Dermis blood vessel endothelial cell (primary cell): ENCODE measurements at regions not wholly inside any gene's neighbourhood (a gene's known extent, or its start where the extent isn't known, plus 50 kb on each side); places are given as distances from the start of the nearest gene placed in this dataset.

Experiments
- DNase-seq: peaks from one replicate; pipeline ENCODE4 v3.0.0; 2010

- DNase-seq = no peak
Observed at GRCh38 chr12:85352016-85352415, 72.0 kb downstream of the ALX1 start.

DNA sequence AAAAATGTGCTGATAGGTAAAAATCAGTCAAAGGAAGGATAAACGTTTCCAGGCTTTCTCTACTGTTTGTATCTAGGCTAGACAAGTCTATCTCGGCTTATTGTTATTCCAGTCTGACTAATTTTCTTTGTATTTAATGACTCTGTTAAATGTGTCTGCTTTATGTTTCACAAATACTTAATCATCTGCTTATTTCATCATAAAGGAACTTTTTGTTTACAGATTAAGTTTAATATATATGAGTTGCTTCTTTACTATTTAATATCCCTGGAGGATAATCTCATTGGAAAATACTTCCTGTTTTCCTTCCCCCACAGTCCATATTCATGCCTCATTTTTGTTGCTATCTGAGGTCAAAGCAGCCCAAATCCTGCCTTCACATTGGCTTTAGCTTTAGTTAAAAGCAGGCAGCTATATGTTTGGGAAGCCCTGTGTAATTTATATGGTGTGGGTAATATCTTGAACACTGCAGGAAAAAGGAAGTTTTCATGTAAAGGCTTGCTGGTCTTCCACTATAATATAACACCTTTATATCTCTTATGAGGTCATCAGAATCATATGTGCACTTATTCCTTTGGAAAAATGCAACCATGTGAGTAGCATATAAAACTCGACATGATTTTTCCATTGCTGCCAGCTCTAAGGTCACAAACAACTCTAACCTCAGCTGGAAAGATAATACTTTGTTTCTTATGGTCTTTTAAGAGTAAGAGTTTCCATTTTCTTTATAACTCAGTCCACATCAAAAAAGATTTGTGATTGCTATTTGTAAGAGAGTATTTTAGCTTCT, 76.8 kb downstream of the ALX1 start:
- peak; percentile 23 for DNase-seq

DNA sequence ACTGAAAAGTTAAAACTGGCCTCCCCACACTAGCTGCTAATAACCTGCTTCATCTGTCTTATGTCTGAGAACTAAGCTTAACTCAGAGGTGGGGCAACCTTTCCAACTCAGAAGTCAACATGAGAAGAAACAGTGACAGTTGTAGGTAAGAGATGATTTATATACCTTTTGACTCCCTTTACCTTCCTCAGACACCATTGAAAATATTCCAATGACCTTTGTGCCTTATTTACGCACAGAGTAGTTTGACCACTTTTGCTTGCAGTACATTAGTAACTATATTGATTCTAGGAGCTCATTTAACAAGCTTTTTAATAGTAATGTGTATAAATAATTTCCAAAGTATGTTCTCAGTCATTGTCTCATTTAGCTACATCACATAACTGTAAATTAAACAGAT, 77.6 kb downstream of the ALX1 start:
- DNase-seq = no peak

- DNase-seq = no peak
Observed at GRCh38 chr12:85358715-85359114, 78.7 kb downstream of the ALX1 start.

GRCh38 chr12:85363382-85364190, 83.6 kb downstream of the ALX1 start:
- peak; percentile 66 for DNase-seq

GRCh38 chr12:85367936-85368335, 87.9 kb downstream of the ALX1 start:
- DNase-seq = no peak

DNA sequence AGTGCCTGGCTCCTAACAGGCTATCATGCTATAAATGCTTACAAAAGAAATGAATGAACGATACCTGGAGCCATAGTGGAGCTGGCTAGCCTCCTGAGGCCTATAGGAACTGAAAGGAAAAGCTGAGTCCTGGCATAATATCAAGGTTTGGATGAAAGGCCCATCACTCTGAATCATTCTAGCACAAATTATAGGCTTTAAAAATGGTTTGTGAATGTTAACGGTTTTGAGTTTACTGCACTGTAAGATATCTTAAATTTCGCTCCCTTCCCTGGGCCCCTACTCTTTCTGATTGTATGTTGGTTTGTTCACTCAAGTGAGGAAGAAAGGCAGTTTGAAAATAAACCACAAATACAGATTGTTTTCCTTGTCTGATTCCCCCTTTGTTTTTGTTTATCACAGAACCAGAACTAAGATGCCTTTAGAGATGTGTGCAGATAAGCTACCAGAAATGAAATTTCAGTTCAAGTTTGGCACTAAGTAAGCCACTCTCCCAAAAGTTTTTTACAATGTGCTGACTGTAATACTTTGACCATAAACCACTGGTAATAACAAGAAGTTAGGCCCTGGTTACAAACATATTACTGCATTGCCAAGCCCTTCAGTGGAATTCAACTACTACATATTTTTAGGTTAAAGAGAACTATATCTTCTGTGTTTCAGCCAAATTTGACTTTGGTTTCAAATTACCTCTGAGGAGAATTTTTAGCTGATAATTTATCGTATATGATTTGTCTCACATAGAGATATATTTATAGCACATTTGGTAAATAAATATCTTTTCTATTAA, 89.5 kb downstream of the ALX1 start:
- DNase-seq = no peak

DNA sequence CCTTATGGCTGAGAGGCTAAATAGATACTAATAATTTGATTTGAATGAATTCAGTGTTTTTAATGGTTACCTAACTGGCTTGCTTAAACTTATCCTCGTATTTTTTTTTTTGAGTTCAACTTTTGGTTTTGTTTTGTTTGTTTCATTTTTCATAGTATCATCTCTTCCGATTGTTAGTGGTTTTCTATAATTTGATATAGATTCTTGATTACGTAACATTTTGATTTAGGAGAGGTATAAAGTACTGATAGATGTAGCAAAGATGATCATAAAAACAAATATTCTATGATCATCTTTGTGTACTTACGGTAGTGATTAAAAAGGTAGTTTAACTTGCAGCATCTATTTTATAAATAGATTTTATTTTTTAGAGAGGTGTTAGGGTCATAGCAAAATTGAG, 93.0 kb downstream of the ALX1 start:
- DNase-seq = no peak

DNA sequence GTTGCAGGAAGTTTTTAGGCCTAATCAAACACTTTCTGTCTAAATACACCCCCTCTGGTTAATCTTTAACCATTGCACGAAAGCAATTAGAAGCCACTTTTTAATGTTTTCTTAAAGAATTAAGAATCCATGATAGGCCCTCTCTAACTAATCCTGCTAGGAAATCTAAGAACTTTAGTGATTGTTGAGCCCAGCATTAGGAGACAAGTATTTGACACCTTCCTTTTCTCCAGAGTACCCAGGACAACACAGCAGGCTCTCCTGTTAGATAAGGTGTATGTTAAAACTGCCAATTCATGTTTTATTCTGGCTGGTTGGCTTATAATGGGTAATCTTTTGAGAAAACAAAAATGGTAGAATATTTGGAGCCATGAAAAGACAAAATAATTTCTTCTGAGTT, 95.0 kb downstream of the ALX1 start:
- no peak for DNase-seq

GRCh38 chr12:85385406-85385805, 105.4 kb downstream of the ALX1 start:
- no peak for DNase-seq

- peak; percentile 21 for DNase-seq
Observed at GRCh38 chr12:85390266-85390665, 110.2 kb downstream of the ALX1 start.

DNA sequence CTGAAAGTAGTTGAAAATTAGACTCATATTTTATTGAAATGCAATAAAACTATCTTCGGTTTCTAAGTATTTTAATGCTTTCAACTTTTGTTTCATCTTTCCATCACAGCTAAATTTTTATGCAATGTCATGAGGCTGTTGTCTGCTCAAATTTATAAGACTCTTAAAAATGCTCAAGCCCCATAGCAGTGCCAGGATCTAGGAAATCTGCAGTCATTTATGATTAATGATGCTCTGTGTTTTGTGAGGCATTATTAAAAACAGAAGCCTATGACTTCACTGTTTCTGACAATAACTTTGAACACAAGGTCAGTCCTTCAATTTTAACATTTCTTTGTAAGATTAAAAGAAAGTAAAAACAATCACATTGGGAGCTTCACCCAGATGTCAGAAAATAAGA, 112.5 kb downstream of the ALX1 start:
- no peak for DNase-seq

DNA sequence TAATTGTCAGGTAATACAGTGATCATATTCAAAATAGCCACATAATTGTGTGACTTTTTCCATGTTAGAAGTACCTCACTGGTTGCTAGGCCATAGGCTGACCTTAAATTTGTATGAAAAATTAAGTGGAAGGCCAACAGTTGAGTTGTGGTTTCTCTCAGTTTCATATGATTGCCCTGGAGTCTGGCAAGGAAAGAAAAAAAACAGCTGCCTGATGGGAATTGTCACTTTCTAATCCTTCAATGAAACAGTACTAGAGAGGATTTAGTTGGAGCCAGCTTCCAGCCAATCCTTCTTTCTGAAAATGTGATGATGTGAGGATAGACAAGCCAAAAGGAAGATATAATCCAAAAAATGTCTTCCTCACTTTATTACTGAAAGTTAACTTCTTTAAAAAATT, 113.6 kb downstream of the ALX1 start:
- no peak for DNase-seq

DNA sequence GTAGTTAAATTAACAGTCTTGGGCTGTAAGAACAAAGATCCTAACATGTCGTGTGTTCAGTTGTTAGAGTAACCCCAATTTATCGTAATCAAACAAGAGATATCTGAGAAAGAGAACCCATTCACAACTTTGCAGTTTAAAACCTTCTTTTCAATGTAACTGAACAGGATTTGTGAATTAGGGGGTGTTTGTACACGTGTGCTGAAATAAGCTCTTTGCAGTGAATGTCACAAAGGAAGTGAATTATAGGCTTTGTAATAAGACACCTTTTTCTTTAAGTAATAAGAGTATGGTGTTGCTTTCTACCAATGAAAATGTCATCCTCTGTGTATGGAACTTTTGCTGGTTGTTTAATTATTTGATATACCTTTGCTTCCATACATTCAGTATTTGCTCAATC, 114.0 kb downstream of the ALX1 start:
- no peak for DNase-seq

DNA sequence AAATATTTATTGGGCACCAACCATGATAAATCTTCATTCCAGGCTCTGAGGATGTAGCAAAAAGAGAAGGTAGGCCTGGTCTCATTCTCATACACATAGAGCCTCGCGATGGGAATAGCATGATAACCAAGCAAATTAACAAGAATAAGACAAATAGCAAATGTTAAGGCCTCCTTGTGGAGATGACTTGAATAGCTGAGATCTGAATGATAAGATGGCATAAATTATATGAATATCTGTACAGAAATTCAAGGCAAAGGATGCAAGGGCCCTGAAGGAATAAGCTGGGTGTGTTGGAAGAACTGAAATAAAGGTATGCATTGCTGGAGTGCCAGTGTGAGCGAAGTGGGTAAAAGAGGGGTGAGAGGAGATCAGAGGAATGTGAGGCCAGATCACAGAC, 114.8 kb downstream of the ALX1 start:
- DNase-seq = no peak

GRCh38 chr12:85405262-85405661, 125.2 kb downstream of the ALX1 start:
- no peak for DNase-seq

DNA sequence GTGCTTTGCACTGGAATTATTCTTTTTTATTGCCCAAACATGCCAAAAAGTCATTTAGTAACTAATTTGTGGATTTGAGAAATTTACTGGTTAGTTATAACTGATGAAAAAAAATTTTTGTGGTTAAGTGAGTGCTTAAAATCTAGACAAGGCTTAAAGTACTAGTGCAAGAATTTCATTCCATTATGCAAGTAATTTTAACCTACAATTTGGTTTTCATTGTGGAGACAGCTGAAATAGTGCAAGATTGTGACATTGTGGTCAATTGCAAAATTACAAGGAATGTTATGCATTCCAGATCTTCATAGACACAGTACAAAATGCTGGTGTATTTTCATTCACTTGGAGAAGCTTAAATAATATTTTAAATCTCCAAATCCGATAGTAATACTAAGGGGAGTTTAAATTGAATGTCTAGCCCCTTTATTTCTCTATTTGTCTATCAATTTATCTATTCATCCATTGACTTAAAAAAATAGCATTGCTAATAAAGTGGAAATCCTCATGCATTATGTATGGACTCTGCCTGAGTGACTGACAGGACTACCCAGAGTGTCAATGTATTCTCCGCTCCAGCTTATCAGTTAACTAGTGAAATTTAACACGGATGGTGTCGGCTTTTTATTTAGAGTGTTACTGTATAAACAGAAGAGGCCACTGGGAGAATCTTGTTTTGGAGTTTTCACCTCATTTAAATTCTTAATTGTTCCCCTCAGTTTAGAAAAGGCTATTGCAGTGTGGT, 125.9 kb downstream of the ALX1 start:
- no peak for DNase-seq

DNA sequence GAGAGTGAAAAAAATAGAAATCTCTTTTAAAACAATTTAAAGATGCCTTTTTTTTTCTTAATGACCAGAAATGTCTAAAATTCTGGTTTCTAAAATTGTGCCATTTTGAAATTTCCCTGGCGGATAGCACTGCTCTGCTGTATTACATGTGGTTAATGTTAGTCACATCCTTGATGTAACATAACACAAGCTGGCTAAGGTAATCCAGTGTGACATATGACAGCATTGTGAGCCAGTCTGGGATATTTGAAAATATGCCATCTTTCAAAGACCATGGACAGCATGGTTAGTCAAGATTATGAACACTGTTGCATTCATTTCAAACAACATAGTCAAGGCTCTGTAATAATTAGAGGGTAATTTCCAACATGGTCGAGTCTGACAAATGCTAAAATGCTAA, 133.2 kb downstream of the ALX1 start:
- no peak for DNase-seq

DNA sequence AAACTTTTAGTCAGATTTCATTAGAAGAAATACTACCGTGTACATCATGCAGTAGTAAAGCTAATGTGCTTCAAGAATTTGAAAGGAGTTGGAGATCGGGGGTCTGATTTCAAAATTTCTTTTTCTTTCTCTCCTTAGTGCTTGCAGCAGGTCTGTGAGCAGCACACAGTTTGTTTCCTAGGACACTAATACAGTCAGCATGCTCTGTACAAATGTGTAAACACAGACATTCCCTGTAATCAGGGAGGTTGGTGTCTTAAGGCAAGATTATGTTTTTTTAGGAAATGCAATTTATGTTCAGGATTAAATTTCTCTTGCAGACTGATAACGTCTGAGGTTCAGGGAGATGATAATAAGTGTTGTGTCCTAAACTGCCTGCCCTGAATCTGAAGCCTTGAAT, 142.7 kb downstream of the ALX1 start:
- DNase-seq = no peak

GRCh38 chr12:85423947-85424346, 143.9 kb downstream of the ALX1 start:
- no peak for DNase-seq

- DNase-seq = peak; percentile 40
Observed at GRCh38 chr12:85424581-85425348, 144.7 kb downstream of the ALX1 start.

- no peak for DNase-seq
Observed at GRCh38 chr12:85425349-85425612, 145.3 kb downstream of the ALX1 start.
